Esophagus squamous epithelium (tissue), 4 donors: ENCODE measurements at regions not wholly inside any gene's neighbourhood (a gene's known extent, or its start where the extent isn't known, plus 50 kb on each side); places are given as distances from the start of the nearest gene placed in this dataset.

Source experiments
- POLR2A ChIP-seq, 4 donors: fragments of 450-650 bp; IDR thresholded peaks; one replicate each; pipeline ENCODE4 v1.6.1; 2017; ENCODE audit warnings: antibody characterized with exemption in 4 of 4, mild to moderate bottlenecking in 4 of 4, moderate library complexity in 3 of 4
- TF ChIP-seq, protein P1 (sequence below), 6 experiments: fragments of 450-650 bp in 4 of 6; fragments of 200-600 bp in 2 of 6; sonication (generic) in 2 of 6; IDR thresholded peaks; one replicate each; pipeline ENCODE4 v1.5.1; 2016 to 2019; ENCODE audit warnings: antibody characterized with exemption in 6 of 6, mild to moderate bottlenecking in 4 of 6, moderate library complexity in 4 of 6

DNA sequence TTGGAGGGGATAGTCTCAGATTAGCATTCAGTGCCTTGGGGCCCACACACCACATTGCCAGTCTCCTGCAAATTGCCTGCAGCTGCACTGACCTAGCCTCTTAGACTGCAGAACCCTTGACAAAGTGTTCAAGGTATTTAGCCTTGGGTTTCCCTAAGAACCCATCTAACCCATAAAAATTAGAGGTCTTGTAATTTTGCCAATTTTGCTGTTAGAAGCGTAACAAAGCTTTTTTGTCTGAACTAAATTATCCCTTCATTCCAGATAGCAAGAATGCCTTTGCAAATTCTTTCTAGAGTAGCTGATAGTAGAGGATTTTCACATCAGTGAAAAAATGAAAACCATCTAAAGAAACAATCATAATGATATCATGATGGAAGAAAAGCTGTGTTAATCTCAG lies 74.0 kb upstream of the CCNG1 start:
- TF ChIP-seq, protein P1, sequence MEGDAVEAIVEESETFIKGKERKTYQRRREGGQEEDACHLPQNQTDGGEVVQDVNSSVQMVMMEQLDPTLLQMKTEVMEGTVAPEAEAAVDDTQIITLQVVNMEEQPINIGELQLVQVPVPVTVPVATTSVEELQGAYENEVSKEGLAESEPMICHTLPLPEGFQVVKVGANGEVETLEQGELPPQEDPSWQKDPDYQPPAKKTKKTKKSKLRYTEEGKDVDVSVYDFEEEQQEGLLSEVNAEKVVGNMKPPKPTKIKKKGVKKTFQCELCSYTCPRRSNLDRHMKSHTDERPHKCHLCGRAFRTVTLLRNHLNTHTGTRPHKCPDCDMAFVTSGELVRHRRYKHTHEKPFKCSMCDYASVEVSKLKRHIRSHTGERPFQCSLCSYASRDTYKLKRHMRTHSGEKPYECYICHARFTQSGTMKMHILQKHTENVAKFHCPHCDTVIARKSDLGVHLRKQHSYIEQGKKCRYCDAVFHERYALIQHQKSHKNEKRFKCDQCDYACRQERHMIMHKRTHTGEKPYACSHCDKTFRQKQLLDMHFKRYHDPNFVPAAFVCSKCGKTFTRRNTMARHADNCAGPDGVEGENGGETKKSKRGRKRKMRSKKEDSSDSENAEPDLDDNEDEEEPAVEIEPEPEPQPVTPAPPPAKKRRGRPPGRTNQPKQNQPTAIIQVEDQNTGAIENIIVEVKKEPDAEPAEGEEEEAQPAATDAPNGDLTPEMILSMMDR (IDR thresholded peaks at IDR 0.05), result no peak
- TF ChIP-seq POLR2A (IDR thresholded peaks at IDR 0.05), result no peak
